Uterus (tissue), 3 donors: ENCODE measurements at regions not wholly inside any gene's neighbourhood (a gene's known extent, or its start where the extent isn't known, plus 50 kb on each side); places are given as distances from the start of the nearest gene placed in this dataset.

Experiments
- DNase-seq, 2 donors: peaks; one replicate each; pipeline ENCODE4 v3.0.0-alpha.2; 2019 to 2020
- H3K27ac ChIP-seq, 2 donors: fragments of 200-600 bp; sonication (generic); 1 replicate in 1 of 2; 2 replicates in 1 of 2; pipeline ENCODE4 v1.5.1; 2016 to 2018
- H3K27me3 ChIP-seq, 2 donors: fragments of 200-600 bp; sonication (generic); one replicate each; pipeline ENCODE4 v1.5.1; 2018 to 2019; ENCODE audit warnings: control low read depth in 1 of 2
- H3K36me3 ChIP-seq, 2 donors: fragments of 200-600 bp; sonication (generic); one replicate each; pipeline ENCODE4 v1.5.1; 2019; ENCODE audit warnings: control low read depth in 1 of 2
- H3K4me1 ChIP-seq, 2 donors: fragments of 200-600 bp; sonication (generic); one replicate each; pipeline ENCODE4 v1.5.1; 2018 to 2019; ENCODE audit warnings: control low read depth in 1 of 2
- H3K4me3 ChIP-seq, 2 donors: fragments of 200-600 bp; sonication (generic); 1 replicate in 1 of 2; 2 replicates in 1 of 2; pipeline ENCODE4 v1.5.1; 2018 to 2019; ENCODE audit warnings: mild to moderate bottlenecking in 1 of 2
- H3K9me3 ChIP-seq, 2 donors: fragments of 200-600 bp; sonication (generic); one replicate each; pipeline ENCODE4 v1.5.1; 2019; ENCODE audit warnings: control low read depth in 1 of 2
- POLR2A ChIP-seq, 2 donors: fragments of 450-650 bp; IDR thresholded peaks; one replicate each; pipeline ENCODE4 v1.6.1; 2016; ENCODE audit warnings: antibody characterized with exemption in 2 of 2, mild to moderate bottlenecking in 1 of 2, moderate library complexity in 1 of 2
- intact Hi-C: fragments of 100-400 bp; cut with DNase I; formaldehyde crosslinking; loops from one replicate; pipeline ENCODE4 v1.15.1; 2023; ENCODE audit warnings: low total_unique reads
- TF ChIP-seq, protein P1 (sequence below), 4 experiments: fragments of 200-600 bp in 2 of 4; fragments of 450-650 bp in 2 of 4; sonication (generic) in 2 of 4; IDR thresholded peaks; one replicate each; pipeline ENCODE4 v1.5.1; 2016 to 2019; ENCODE audit warnings: antibody characterized with exemption in 4 of 4, mild to moderate bottlenecking in 2 of 4, moderate library complexity in 1 of 4
- donor health status: DM: yes; HTN: yes; CAD: no.

GRCh38 chr3:31165399-31165860 is 271.0 kb upstream of the GADL1 start:
- no peaks in the 10 kb centered on the region for H3K36me3 ChIP-seq
- H3K27ac ChIP-seq, result no peak overlapping the region
- no peaks in the 10 kb centered on the region for H3K9me3 ChIP-seq
- intact Hi-C loops, result no loop called here
- no peak for DNase-seq
- no peak overlapping the region for H3K4me3 ChIP-seq
- no peaks in the 10 kb centered on the region for H3K27me3 ChIP-seq
- H3K4me1 ChIP-seq, result no peaks in the 10 kb centered on the region
- TF ChIP-seq POLR2A (IDR thresholded peaks at IDR 0.05), result no peak
- TF ChIP-seq, protein P1, sequence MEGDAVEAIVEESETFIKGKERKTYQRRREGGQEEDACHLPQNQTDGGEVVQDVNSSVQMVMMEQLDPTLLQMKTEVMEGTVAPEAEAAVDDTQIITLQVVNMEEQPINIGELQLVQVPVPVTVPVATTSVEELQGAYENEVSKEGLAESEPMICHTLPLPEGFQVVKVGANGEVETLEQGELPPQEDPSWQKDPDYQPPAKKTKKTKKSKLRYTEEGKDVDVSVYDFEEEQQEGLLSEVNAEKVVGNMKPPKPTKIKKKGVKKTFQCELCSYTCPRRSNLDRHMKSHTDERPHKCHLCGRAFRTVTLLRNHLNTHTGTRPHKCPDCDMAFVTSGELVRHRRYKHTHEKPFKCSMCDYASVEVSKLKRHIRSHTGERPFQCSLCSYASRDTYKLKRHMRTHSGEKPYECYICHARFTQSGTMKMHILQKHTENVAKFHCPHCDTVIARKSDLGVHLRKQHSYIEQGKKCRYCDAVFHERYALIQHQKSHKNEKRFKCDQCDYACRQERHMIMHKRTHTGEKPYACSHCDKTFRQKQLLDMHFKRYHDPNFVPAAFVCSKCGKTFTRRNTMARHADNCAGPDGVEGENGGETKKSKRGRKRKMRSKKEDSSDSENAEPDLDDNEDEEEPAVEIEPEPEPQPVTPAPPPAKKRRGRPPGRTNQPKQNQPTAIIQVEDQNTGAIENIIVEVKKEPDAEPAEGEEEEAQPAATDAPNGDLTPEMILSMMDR (IDR thresholded peaks at IDR 0.05), result no peak

- H3K36me3 ChIP-seq, result no peaks in the 10 kb centered on the region
- TF ChIP-seq, protein P1 (IDR thresholded peaks at IDR 0.05), result no peak
- no peak for TF ChIP-seq POLR2A (IDR thresholded peaks at IDR 0.05)
- H3K4me1 ChIP-seq, result no peaks in the 10 kb centered on the region
- H3K4me3 ChIP-seq, result no peak overlapping the region
- intact Hi-C loops, result no loop called here
- DNase-seq, result no peak
- no peak overlapping the region for H3K27ac ChIP-seq
- no peaks in the 10 kb centered on the region for H3K9me3 ChIP-seq
- H3K27me3 ChIP-seq, result no peaks in the 10 kb centered on the region
These were observed 271.9 kb upstream of the GADL1 start for GRCh38 chr3:31166249-31166885.

DNA sequence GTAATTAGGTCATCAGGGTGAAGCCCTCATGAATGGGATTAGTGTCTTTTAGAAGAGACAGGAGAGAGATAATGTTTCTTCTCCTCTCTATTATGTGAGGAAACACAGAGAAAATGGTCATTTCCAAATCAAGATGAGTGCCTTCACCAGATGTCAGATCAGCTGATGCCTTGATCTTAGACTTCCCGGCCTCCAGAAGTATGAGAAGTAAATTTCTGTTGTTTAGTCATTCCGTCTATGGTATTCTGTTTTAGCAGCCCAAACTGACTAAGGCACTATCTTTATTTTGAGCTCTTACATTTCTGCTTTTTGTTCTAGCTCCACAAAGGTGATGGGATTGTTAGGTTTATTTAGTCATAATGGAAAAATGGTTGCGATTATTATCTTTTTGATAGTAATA is 273.2 kb upstream of the GADL1 start:
- Histone ChIP-seq H3K36me3 (no peaks in the 10 kb centered on the region), H3K9me3 (no peaks in the 10 kb centered on the region), H3K4me3 (no peak overlapping the region), H3K4me1 (no peaks in the 10 kb centered on the region), H3K27me3 (no peaks in the 10 kb centered on the region), H3K27ac (no peak overlapping the region)
- intact Hi-C loops, result no loop called here
- DNase-seq, result no peak
- TF ChIP-seq, protein P1 (IDR thresholded peaks at IDR 0.05), result no peak
- TF ChIP-seq POLR2A (IDR thresholded peaks at IDR 0.05), result no peak

DNA sequence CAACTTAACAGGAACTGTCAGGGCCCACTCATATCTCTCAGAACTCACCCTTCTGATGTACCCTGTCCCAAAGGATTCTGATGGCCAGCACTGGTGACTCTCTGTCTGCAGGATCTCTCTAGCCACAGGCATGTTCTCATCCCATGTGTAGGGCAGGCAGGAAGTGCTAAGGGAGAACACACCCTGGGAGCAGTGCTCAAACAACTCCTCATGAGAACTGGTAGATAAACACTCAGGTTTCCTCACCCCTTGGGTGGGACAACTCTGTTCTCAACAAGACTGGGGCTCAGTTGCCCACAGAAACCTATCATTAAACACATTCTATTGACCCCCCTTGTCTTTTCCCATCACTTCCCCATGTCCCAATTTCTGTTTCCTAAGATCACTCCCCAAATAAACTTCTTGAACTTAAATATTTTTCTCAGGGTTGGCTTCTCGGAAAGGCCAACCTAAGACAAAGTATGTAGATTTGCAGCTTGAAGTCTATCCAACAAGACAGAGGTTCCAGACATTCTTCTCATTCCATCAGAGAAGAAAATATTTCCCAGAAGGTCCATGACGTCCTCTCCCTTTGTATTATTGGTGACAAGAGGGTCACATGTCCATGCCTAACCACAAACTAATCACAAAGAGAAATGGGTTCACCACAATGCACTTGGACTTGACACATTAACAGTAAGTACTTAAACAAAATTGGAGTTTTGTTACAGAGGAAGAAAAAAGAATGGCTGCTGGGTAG is 276.6 kb upstream of the GADL1 start:
- no peaks in the 10 kb centered on the region for H3K4me1 ChIP-seq
- TF ChIP-seq, protein P1 (IDR thresholded peaks at IDR 0.05), result no peak
- no peak for TF ChIP-seq POLR2A (IDR thresholded peaks at IDR 0.05)
- no peaks in the 10 kb centered on the region for H3K9me3 ChIP-seq
- H3K36me3 ChIP-seq, result no peaks in the 10 kb centered on the region
- no peaks in the 10 kb centered on the region for H3K27me3 ChIP-seq
- no peak for DNase-seq
- intact Hi-C loops, result no loop called here
- no peak overlapping the region for H3K4me3 ChIP-seq
- H3K27ac ChIP-seq, result no peak overlapping the region

DNA sequence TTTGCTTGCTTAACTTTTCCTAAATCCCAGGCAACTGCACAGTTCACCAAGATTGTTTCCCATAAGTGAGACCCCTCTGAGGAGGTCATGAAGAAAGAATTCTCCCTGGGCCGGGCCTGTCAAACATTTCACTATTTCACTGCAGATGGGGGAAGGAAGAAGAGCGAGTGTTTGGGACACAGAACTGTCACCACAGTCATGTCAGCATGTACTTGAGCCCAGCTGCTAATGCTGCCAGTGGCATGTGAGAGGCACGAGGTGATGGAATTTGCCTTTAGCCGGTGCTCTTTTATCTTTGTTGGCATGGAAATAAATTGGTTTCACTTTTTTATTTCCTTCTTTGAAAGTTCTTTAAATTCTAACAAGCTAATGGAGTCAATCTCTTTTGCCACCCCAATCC is 277.9 kb upstream of the GADL1 start:
- no peak overlapping the region for H3K27ac ChIP-seq

More for the DNA sequence above, 277.9 kb upstream of the GADL1 start:
- H3K27me3 ChIP-seq, result no peaks in the 10 kb centered on the region
- no peaks in the 10 kb centered on the region for H3K4me1 ChIP-seq
- no peaks in the 10 kb centered on the region for H3K9me3 ChIP-seq
- TF ChIP-seq, protein P1 (IDR thresholded peaks at IDR 0.05), result no peak
- no peak for DNase-seq
- intact Hi-C loops, result no loop called here
- H3K36me3 ChIP-seq, result no peaks in the 10 kb centered on the region
- H3K4me3 ChIP-seq, result no peak overlapping the region
